LNCAP (cell line): ENCODE measurements at regions not wholly inside any gene's neighbourhood (a gene's known extent, or its start where the extent isn't known, plus 50 kb on each side); places are given as distances from the start of the nearest gene placed in this dataset.

Experiments used
- CTCF ChIP-seq: fragments of 450-650 bp; IDR thresholded peaks from 2 replicates; pipeline ENCODE4 v1.5.1; 2017; ENCODE audit warnings: mild to moderate bottlenecking

- TF ChIP-seq CTCF = no peak
Measured at GRCh38 chr13:107222597-107222996, 654.7 kb upstream of the ARGLU1 start.

- no peak for TF ChIP-seq CTCF
Measured at GRCh38 chr13:107220245-107220644, 652.3 kb upstream of the ARGLU1 start.

GRCh38 chr13:107217251-107217650 is 649.3 kb upstream of the ARGLU1 start:
- TF ChIP-seq CTCF = no peak

GRCh38 chr13:107216046-107216755 is 648.3 kb upstream of the ARGLU1 start:
- TF ChIP-seq CTCF = no peak

GRCh38 chr13:107211073-107211472 is 643.1 kb upstream of the ARGLU1 start:
- TF ChIP-seq CTCF = peak; percentile 86

- no peak for TF ChIP-seq CTCF
Measured at GRCh38 chr13:107210723-107211030, 642.7 kb upstream of the ARGLU1 start.

- no peak for TF ChIP-seq CTCF
Measured at GRCh38 chr13:107209824-107210722, 642.1 kb upstream of the ARGLU1 start.
